MCF 10A (cell line): ENCODE measurements at regions not wholly inside any gene's neighbourhood (a gene's known extent, or its start where the extent isn't known, plus 50 kb on each side); places are given as distances from the start of the nearest gene placed in this dataset.

ENCODE experiments used
- BruUV-seq: library from RNA; stranded (reverse); fragments of 400-500 nt; replicated peaks from 2 replicates; lab custom pipeline; 2021; lab: Mats Ljungman, UMichigan
- CTCF ChIA-PET: fragments of 300-600 bp; sonication (Branson Sonifier 250); formaldehyde crosslinking; extraction: SDS; loops from one replicate; lab custom pipeline; 2021; ENCODE audit warnings: antibody characterized with exemption, inconsistent platforms; lab: Yijun Ruan, JAX
- POLR2A ChIA-PET: fragments of 300-600, 350-650 bp; sonication (Branson Sonifier 250); formaldehyde crosslinking; extraction: SDS; loops from one replicate; lab custom pipeline; 2020; ENCODE audit warnings: antibody characterized with exemption, inconsistent platforms; lab: Yijun Ruan, JAX
- DNase-seq: peaks from one replicate; pipeline ENCODE4 v3.0.0-alpha.2; 2018; ENCODE audit not compliant: unreplicated experiment
- H3K27ac Mint-ChIP-seq: one replicate; pipeline ENCODE4 v1.8.0; 2022; ENCODE audit warnings: mild to moderate bottlenecking, low read depth, mixed read lengths; ENCODE audit not compliant: unreplicated experiment
- H3K27me3 Mint-ChIP-seq: one replicate; pipeline ENCODE4 v1.8.0; 2022; ENCODE audit warnings: mixed read lengths; ENCODE audit not compliant: insufficient read depth, unreplicated experiment
- H3K36me3 Mint-ChIP-seq: one replicate; pipeline ENCODE4 v1.8.0; 2022; ENCODE audit warnings: mild to moderate bottlenecking, moderate library complexity, mixed read lengths; ENCODE audit not compliant: insufficient read depth, unreplicated experiment
- H3K4me1 Mint-ChIP-seq: one replicate; pipeline ENCODE4 v1.8.0; 2022; ENCODE audit warnings: mixed read lengths; ENCODE audit not compliant: insufficient read depth, unreplicated experiment
- H3K4me3 Mint-ChIP-seq: one replicate; pipeline ENCODE4 v1.8.0; 2022; ENCODE audit warnings: mild to moderate bottlenecking, moderate library complexity, mixed read lengths; ENCODE audit not compliant: unreplicated experiment
- H3K9me3 Mint-ChIP-seq: one replicate; pipeline ENCODE4 v1.8.0; 2022; ENCODE audit warnings: mixed read lengths; ENCODE audit not compliant: unreplicated experiment
- CTCF ChIP-seq: fragments of 200-600 bp; IDR thresholded peaks from one replicate; pipeline ENCODE4 v1.8.0; 2022; ENCODE audit warnings: antibody characterized with exemption, mild to moderate bottlenecking; ENCODE audit not compliant: unreplicated experiment
- intact Hi-C: fragments of 100-400 bp; cut with micrococcal nuclease; formaldehyde crosslinking; loops from 2 replicates; pipeline ENCODE4 v1.14.1; 2022

- ChIA-PET CTCF (no interaction called here), POLR2A (no interaction called here)
- H3K27ac Mint-ChIP-seq = no peak overlapping the region
- H3K36me3 Mint-ChIP-seq = no peaks in the 10 kb centered on the region
- BruUV-seq = no TSS peak
- intact Hi-C loops = no loop called here
- DNase-seq = no peak
- no peaks in the 10 kb centered on the region for H3K4me1 Mint-ChIP-seq
- no peak for TF ChIP-seq CTCF
- no peak overlapping the region for H3K4me3 Mint-ChIP-seq
- no peaks in the 10 kb centered on the region for H3K9me3 Mint-ChIP-seq
- H3K27me3 Mint-ChIP-seq = no peaks in the 10 kb centered on the region
These were observed 844.5 kb downstream of the NLGN4Y start for GRCh38 chrY:15368786-15369185.

- no peaks in the 10 kb centered on the region for H3K36me3 Mint-ChIP-seq
- intact Hi-C loops = no loop called here
- ChIA-PET CTCF (no interaction called here), POLR2A (no interaction called here)
- no peak overlapping the region for H3K4me3 Mint-ChIP-seq
- H3K27ac Mint-ChIP-seq = no peak overlapping the region
- TF ChIP-seq CTCF = no peak
- H3K4me1 Mint-ChIP-seq = no peaks in the 10 kb centered on the region
- H3K27me3 Mint-ChIP-seq = no peaks in the 10 kb centered on the region
- no peak for DNase-seq
- H3K9me3 Mint-ChIP-seq = no peaks in the 10 kb centered on the region
- no TSS peak for BruUV-seq
These were observed 860.8 kb downstream of the NLGN4Y start for GRCh38 chrY:15385178-15385577.

- Mint-ChIP-seq H3K9me3 (no peaks in the 10 kb centered on the region), H3K36me3 (no peaks in the 10 kb centered on the region), H3K4me3 (no peak overlapping the region), H3K27me3 (no peaks in the 10 kb centered on the region), H3K4me1 (no peaks in the 10 kb centered on the region), H3K27ac (no peak overlapping the region)
- ChIA-PET POLR2A (no interaction called here), CTCF (no interaction called here)
- DNase-seq = no peak
- no peak for TF ChIP-seq CTCF
- no TSS peak for BruUV-seq
- intact Hi-C loops = no loop called here
These were observed 873.4 kb downstream of the NLGN4Y start for GRCh38 chrY:15397556-15398280.

- CTCF ChIA-PET = no interaction called here
- no peak for TF ChIP-seq CTCF
- no peak for DNase-seq
- Mint-ChIP-seq H3K36me3 (no peaks in the 10 kb centered on the region), H3K4me3 (no peak overlapping the region), H3K27me3 (no peaks in the 10 kb centered on the region), H3K9me3 (no peaks in the 10 kb centered on the region), H3K4me1 (no peaks in the 10 kb centered on the region), H3K27ac (no peak overlapping the region)
- BruUV-seq = no TSS peak
- intact Hi-C loops = no loop called here
- POLR2A ChIA-PET = no interaction called here
These were observed 878.1 kb downstream of the NLGN4Y start for GRCh38 chrY:15402451-15402850.
